SJCRH30 (cell line): ENCODE measurements at regions not wholly inside any gene's neighbourhood (a gene's known extent, or its start where the extent isn't known, plus 50 kb on each side); places are given as distances from the start of the nearest gene placed in this dataset.

Experiments
- DNase-seq, 2 experiments: peaks; one replicate each; pipeline ENCODE4 v3.0.0-alpha.2; 2015 to 2020
- H3K27ac ChIP-seq: fragments of 250-450 bp; sonication (Bioruptor Pico); 2 replicates; pipeline ENCODE4 v1.5.1; 2020; ENCODE audit warnings: mild to moderate bottlenecking, moderate library complexity
- H3K27me3 ChIP-seq: fragments of 250-450 bp; sonication (Bioruptor Pico); 2 replicates; pipeline ENCODE4 v1.5.1; 2020; ENCODE audit warnings: mild to moderate bottlenecking, moderate library complexity
- H3K36me3 ChIP-seq: fragments of 250-450 bp; sonication (Bioruptor Pico); 2 replicates; pipeline ENCODE4 v1.5.1; 2020; ENCODE audit warnings: mild to moderate bottlenecking, moderate library complexity
- H3K4me1 ChIP-seq: fragments of 250-450 bp; sonication (Bioruptor Pico); 2 replicates; pipeline ENCODE4 v1.5.1; 2020; ENCODE audit warnings: mild to moderate bottlenecking, moderate library complexity
- H3K4me3 ChIP-seq: fragments of 250-450 bp; sonication (Bioruptor Pico); 2 replicates; pipeline ENCODE4 v1.5.1; 2020; ENCODE audit warnings: mild to moderate bottlenecking, moderate library complexity
- H3K9me3 ChIP-seq: fragments of 250-450 bp; sonication (Bioruptor Pico); replicated peaks from 2 replicates; pipeline ENCODE4 v1.5.1; 2020; ENCODE audit warnings: mild to moderate bottlenecking, moderate library complexity

GRCh38 chr7:136213012-136213411 lies 235.9 kb upstream of the MTPN start:
- Histone ChIP-seq H3K27me3 (no peaks in the 10 kb centered on the region), H3K4me3 (no peak overlapping the region), H3K36me3 (no peaks in the 10 kb centered on the region), H3K4me1 (no peaks in the 10 kb centered on the region), H3K27ac (no peak overlapping the region), H3K9me3 (no peaks in the 10 kb centered on the region)
- DNase-seq, result no peak

- Histone ChIP-seq H3K4me1 (no peaks in the 10 kb centered on the region), H3K27ac (no peak overlapping the region), H3K36me3 (no peaks in the 10 kb centered on the region), H3K4me3 (no peak overlapping the region), H3K27me3 (no peaks in the 10 kb centered on the region), H3K9me3 (no peaks in the 10 kb centered on the region)
- DNase-seq, result no peak
Measured at GRCh38 chr7:136210664-136211063, 233.5 kb upstream of the MTPN start.

- no peak overlapping the region for H3K27ac ChIP-seq
- no peaks in the 10 kb centered on the region for H3K9me3 ChIP-seq
- no peaks in the 10 kb centered on the region for H3K4me1 ChIP-seq
- no peak for DNase-seq
- H3K4me3 ChIP-seq, result no peak overlapping the region
- no peaks in the 10 kb centered on the region for H3K27me3 ChIP-seq
- H3K36me3 ChIP-seq, result no peaks in the 10 kb centered on the region
Measured at GRCh38 chr7:136210079-136210478, 232.9 kb upstream of the MTPN start.

GRCh38 chr7:136205956-136206355 lies 228.8 kb upstream of the MTPN start:
- no peak for DNase-seq
- Histone ChIP-seq H3K27ac (no peak overlapping the region), H3K27me3 (no peaks in the 10 kb centered on the region; the same call in 1 of the 2 replicates), H3K4me1 (no peaks in the 10 kb centered on the region), H3K9me3 (no peaks in the 10 kb centered on the region), H3K36me3 (no peaks in the 10 kb centered on the region), H3K4me3 (no peak overlapping the region)

GRCh38 chr7:136198168-136198567 lies 221.0 kb upstream of the MTPN start:
- Histone ChIP-seq H3K4me1 (no peaks in the 10 kb centered on the region), H3K9me3 (no peaks in the 10 kb centered on the region), H3K27me3 (no peaks in the 10 kb centered on the region), H3K27ac (no peak overlapping the region), H3K4me3 (no peak overlapping the region), H3K36me3 (no peaks in the 10 kb centered on the region)
- no peak for DNase-seq

- H3K27me3 ChIP-seq, result no peaks in the 10 kb centered on the region
- DNase-seq, result no peak
Measured at GRCh38 chr7:136194878-136195277, 217.7 kb upstream of the MTPN start.

GRCh38 chr7:136193940-136194339 lies 216.8 kb upstream of the MTPN start:
- H3K4me3 ChIP-seq, result no peak overlapping the region
- H3K9me3 ChIP-seq, result no peaks in the 10 kb centered on the region

More at GRCh38 chr7:136194878-136195277, 217.7 kb upstream of the MTPN start:
- Histone ChIP-seq H3K36me3 (no peaks in the 10 kb centered on the region), H3K4me3 (no peak overlapping the region), H3K27ac (no peak overlapping the region), H3K9me3 (no peaks in the 10 kb centered on the region), H3K4me1 (no peaks in the 10 kb centered on the region)

GRCh38 chr7:136189506-136189998 lies 212.4 kb upstream of the MTPN start:
- Histone ChIP-seq H3K4me1 (no peaks in the 10 kb centered on the region), H3K27ac (no peak overlapping the region), H3K27me3 (0 out of 2 replicates have a peak, but pooled peaks cover 4% of the 10 kb centered on the region), H3K9me3 (no peaks in the 10 kb centered on the region), H3K36me3 (no peaks in the 10 kb centered on the region), H3K4me3 (no peak overlapping the region)
- DNase-seq, result no peak

More at GRCh38 chr7:136193940-136194339, 216.8 kb upstream of the MTPN start:
- DNase-seq, result no peak
- H3K36me3 ChIP-seq, result no peaks in the 10 kb centered on the region
- no peak overlapping the region for H3K27ac ChIP-seq
- 0 out of 2 replicates have a peak, but pooled peaks cover 1% of the 10 kb centered on the region for H3K27me3 ChIP-seq
- H3K4me1 ChIP-seq, result no peaks in the 10 kb centered on the region

GRCh38 chr7:136186281-136186680 lies 209.1 kb upstream of the MTPN start:
- peaks cover 11% of the 10 kb centered on the region; the same call in 1 of the 2 replicates for H3K27me3 ChIP-seq
- no peaks in the 10 kb centered on the region for H3K4me1 ChIP-seq
- H3K36me3 ChIP-seq, result no peaks in the 10 kb centered on the region
- H3K4me3 ChIP-seq, result no peak overlapping the region
- no peak for DNase-seq
- no peaks in the 10 kb centered on the region; the same call in 1 of the 2 replicates for H3K9me3 ChIP-seq
- H3K27ac ChIP-seq, result no peak overlapping the region

- Histone ChIP-seq H3K4me3 (no peak overlapping the region), H3K9me3 (no peaks in the 10 kb centered on the region; the same call in 1 of the 2 replicates), H3K27me3 (peaks cover 11% of the 10 kb centered on the region; the same call in 1 of the 2 replicates), H3K27ac (no peak overlapping the region), H3K36me3 (no peaks in the 10 kb centered on the region), H3K4me1 (no peaks in the 10 kb centered on the region)
- no peak for DNase-seq
Measured at GRCh38 chr7:136184719-136185118, 207.6 kb upstream of the MTPN start.

- DNase-seq, result no peak
- H3K4me1 ChIP-seq, result no peaks in the 10 kb centered on the region
- no peak overlapping the region for H3K4me3 ChIP-seq
- peaks cover 10% of the 10 kb centered on the region; the same call in 1 of the 2 replicates for H3K27me3 ChIP-seq
- H3K27ac ChIP-seq, result no peak overlapping the region
- H3K9me3 ChIP-seq, result no peaks in the 10 kb centered on the region; the same call in 1 of the 2 replicates
- H3K36me3 ChIP-seq, result no peaks in the 10 kb centered on the region
Measured at GRCh38 chr7:136183981-136184380, 206.8 kb upstream of the MTPN start.

GRCh38 chr7:136180984-136181383 lies 203.8 kb upstream of the MTPN start:
- no peak for DNase-seq

GRCh38 chr7:136179851-136180721 lies 202.9 kb upstream of the MTPN start:
- Histone ChIP-seq H3K4me1 (no peaks in the 10 kb centered on the region), H3K9me3 (no peaks in the 10 kb centered on the region; the same call in 1 of the 2 replicates), H3K27me3 (peaks cover 7% of the 10 kb centered on the region; the same call in 1 of the 2 replicates), H3K27ac (no peak overlapping the region), H3K36me3 (no peaks in the 10 kb centered on the region), H3K4me3 (no peak overlapping the region)
- DNase-seq, result no peak

More at GRCh38 chr7:136180984-136181383, 203.8 kb upstream of the MTPN start:
- Histone ChIP-seq H3K4me1 (no peaks in the 10 kb centered on the region), H3K9me3 (no peaks in the 10 kb centered on the region; the same call in 1 of the 2 replicates), H3K4me3 (no peak overlapping the region), H3K27ac (no peak overlapping the region), H3K36me3 (no peaks in the 10 kb centered on the region), H3K27me3 (peaks cover 7% of the 10 kb centered on the region; the same call in 1 of the 2 replicates)

GRCh38 chr7:136179154-136179553 lies 202.0 kb upstream of the MTPN start:
- no peaks in the 10 kb centered on the region for H3K4me1 ChIP-seq

GRCh38 chr7:136174477-136175125 lies 197.4 kb upstream of the MTPN start:
- Histone ChIP-seq H3K27me3 (no peaks in the 10 kb centered on the region), H3K4me1 (no peaks in the 10 kb centered on the region), H3K36me3 (no peaks in the 10 kb centered on the region), H3K4me3 (no peak overlapping the region), H3K9me3 (no peaks in the 10 kb centered on the region), H3K27ac (no peak overlapping the region)
- DNase-seq, result no peak

More at GRCh38 chr7:136179154-136179553, 202.0 kb upstream of the MTPN start:
- Histone ChIP-seq H3K27me3 (peaks cover 7% of the 10 kb centered on the region; the same call in 1 of the 2 replicates), H3K9me3 (no peaks in the 10 kb centered on the region; the same call in 1 of the 2 replicates), H3K27ac (no peak overlapping the region), H3K4me3 (no peak overlapping the region), H3K36me3 (no peaks in the 10 kb centered on the region)
- no peak for DNase-seq
